ENCODE measurements at regions not wholly inside any gene's neighbourhood (a gene's known extent, or its start where the extent isn't known, plus 50 kb on each side); places are given as distances from the start of the nearest gene placed in this dataset.

- DNase-seq, result no peak
These were observed 690.1 kb upstream of the KLHL29 start for GRCh38 chr2:22694856-22695255.

GRCh38 chr2:22697054-22697788 is 687.8 kb upstream of the KLHL29 start:
- DNase-seq, result peak in 1 of 2 experiments; percentile 15

GRCh38 chr2:22701561-22702160 is 683.3 kb upstream of the KLHL29 start:
- no peak for DNase-seq

GRCh38 chr2:22703286-22703920 is 681.6 kb upstream of the KLHL29 start:
- DNase-seq, result no peak

GRCh38 chr2:22719396-22719795 is 665.6 kb upstream of the KLHL29 start:
- no peak for DNase-seq

GRCh38 chr2:22729466-22729865 is 655.5 kb upstream of the KLHL29 start:
- no peak for DNase-seq

GRCh38 chr2:22734373-22735045 is 650.5 kb upstream of the KLHL29 start:
- no peak for DNase-seq

- DNase-seq, result no peak
These were observed 647.8 kb upstream of the KLHL29 start for GRCh38 chr2:22737144-22737543.

GRCh38 chr2:22741216-22741615 is 643.8 kb upstream of the KLHL29 start:
- DNase-seq, result no peak

- DNase-seq, result no peak
These were observed 636.1 kb upstream of the KLHL29 start for GRCh38 chr2:22748909-22749308.

- no peak for DNase-seq
These were observed 631.5 kb upstream of the KLHL29 start for GRCh38 chr2:22753476-22753875.

GRCh38 chr2:22756276-22757043 is 628.5 kb upstream of the KLHL29 start:
- DNase-seq, result no peak

GRCh38 chr2:22769497-22769896 is 615.5 kb upstream of the KLHL29 start:
- DNase-seq, result no peak

- DNase-seq, result no peak
These were observed 600.4 kb upstream of the KLHL29 start for GRCh38 chr2:22784566-22784965.

GRCh38 chr2:22786817-22787216 is 598.2 kb upstream of the KLHL29 start:
- DNase-seq, result no peak

GRCh38 chr2:22787745-22788144 is 597.2 kb upstream of the KLHL29 start:
- DNase-seq, result no peak

GRCh38 chr2:22788749-22789327 is 596.1 kb upstream of the KLHL29 start:
- DNase-seq, result peak in 1 of 2 experiments; percentile 39

GRCh38 chr2:22795287-22795866 is 589.6 kb upstream of the KLHL29 start:
- DNase-seq, result no peak

- DNase-seq, result no peak
These were observed 586.6 kb upstream of the KLHL29 start for GRCh38 chr2:22798386-22798785.

GRCh38 chr2:22800412-22800811 is 584.6 kb upstream of the KLHL29 start:
- no peak for DNase-seq

GRCh38 chr2:22801071-22801470 is 583.9 kb upstream of the KLHL29 start:
- DNase-seq, result no peak

- no peak for DNase-seq
These were observed 583.0 kb upstream of the KLHL29 start for GRCh38 chr2:22801970-22802369.
